HFFc6 (cell line): ENCODE measurements at regions not wholly inside any gene's neighbourhood (a gene's known extent, or its start where the extent isn't known, plus 50 kb on each side); places are given as distances from the start of the nearest gene placed in this dataset.
"Not testable (repeated sequence)": the region's sequence is repeated elsewhere in the genome, so short reads cannot be mapped to it uniquely, and the experiment has no call there.

Source experiments
- DNase-seq: peaks from one replicate; pipeline ENCODE4 v3.0.0-alpha.2; 2018
- H3K27ac Mint-ChIP-seq: 2 replicates; pipeline ENCODE4 v1.8.0; 2020; ENCODE audit warnings: mild to moderate bottlenecking, mixed read lengths
- H3K27me3 Mint-ChIP-seq: 2 replicates; pipeline ENCODE4 v1.8.0; 2021; ENCODE audit warnings: mild to moderate bottlenecking, moderate library complexity, mixed read lengths; ENCODE audit not compliant: insufficient read depth
- H3K36me3 Mint-ChIP-seq: 2 replicates; pipeline ENCODE4 v1.8.0; 2021; ENCODE audit warnings: low read depth, mixed read lengths
- H3K4me1 Mint-ChIP-seq: 2 replicates; pipeline ENCODE4 v1.8.0; 2020; ENCODE audit warnings: low read depth, mixed read lengths
- H3K4me3 Mint-ChIP-seq: 2 replicates; pipeline ENCODE4 v1.8.0; 2020; ENCODE audit warnings: mild to moderate bottlenecking, moderate library complexity, mixed read lengths
- H3K9me3 Mint-ChIP-seq: 2 replicates; pipeline ENCODE4 v1.8.0; 2020; ENCODE audit warnings: mild to moderate bottlenecking, mixed read lengths
- CTCF ChIP-seq: fragments of 200-600 bp; sonication (generic); IDR thresholded peaks from 2 replicates; pipeline ENCODE4 v1.5.0; 2021; ENCODE audit warnings: antibody characterized with exemption, mild to moderate bottlenecking

- no peak overlapping the region for H3K4me3 Mint-ChIP-seq
- no peaks in the 10 kb centered on the region; the same call in 1 of the 2 replicates for H3K9me3 Mint-ChIP-seq
- no peaks in the 10 kb centered on the region for H3K4me1 Mint-ChIP-seq
- H3K27ac Mint-ChIP-seq, result no peak overlapping the region
- no peaks in the 10 kb centered on the region; the same call in 1 of the 2 replicates for H3K27me3 Mint-ChIP-seq
- no peak for DNase-seq
- TF ChIP-seq CTCF, result no peak
- no peaks in the 10 kb centered on the region for H3K36me3 Mint-ChIP-seq
These were observed 62.3 kb upstream of the TLL1 start for GRCh38 chr4:165810726-165811125.

- H3K27me3 Mint-ChIP-seq, result no peaks in the 10 kb centered on the region; the same call in 1 of the 2 replicates
- no peaks in the 10 kb centered on the region; the same call in 1 of the 2 replicates for H3K9me3 Mint-ChIP-seq
- TF ChIP-seq CTCF, result no peak
- no peaks in the 10 kb centered on the region for H3K36me3 Mint-ChIP-seq
- no peaks in the 10 kb centered on the region for H3K4me1 Mint-ChIP-seq
- H3K4me3 Mint-ChIP-seq, result no peak overlapping the region
- H3K27ac Mint-ChIP-seq, result no peak overlapping the region
- no peak for DNase-seq
These were observed 59.4 kb upstream of the TLL1 start for GRCh38 chr4:165813606-165814005.

- Mint-ChIP-seq H3K4me1 (no peaks in the 10 kb centered on the region), H3K36me3 (no peaks in the 10 kb centered on the region), H3K9me3 (no peaks in the 10 kb centered on the region; the same call in 1 of the 2 replicates), H3K27ac (no peak overlapping the region), H3K27me3 (no peaks in the 10 kb centered on the region; the same call in 1 of the 2 replicates), H3K4me3 (no peak overlapping the region)
- DNase-seq, result no peak
- no peak for TF ChIP-seq CTCF
These were observed 58.6 kb upstream of the TLL1 start for GRCh38 chr4:165814256-165815020.

- H3K36me3 Mint-ChIP-seq, DNase-seq, H3K27me3 Mint-ChIP-seq, H3K27ac Mint-ChIP-seq, H3K4me3 Mint-ChIP-seq, H3K4me1 Mint-ChIP-seq, H3K9me3 Mint-ChIP-seq: not testable (repeated sequence)
These were observed 53.9 kb upstream of the TLL1 start for GRCh38 chr4:165819126-165819525.
